Ectodermal cell (in vitro differentiated cells): ENCODE measurements at regions not wholly inside any gene's neighbourhood (a gene's known extent, or its start where the extent isn't known, plus 50 kb on each side); places are given as distances from the start of the nearest gene placed in this dataset.
"Not testable (repeated sequence)": the region's sequence is repeated elsewhere in the genome, so short reads cannot be mapped to it uniquely, and the experiment has no call there.

Source experiments
- H3K27ac ChIP-seq: 2 replicates; pipeline ENCODE4 v1.7.0; 2013; ENCODE audit warnings: mild to moderate bottlenecking, low read depth, low read length; ENCODE audit not compliant: insufficient read depth, poor library complexity, severe bottlenecking
- H3K27me3 ChIP-seq: 2 replicates; pipeline ENCODE4 v1.7.0; 2013; ENCODE audit warnings: mild to moderate bottlenecking, low read length; ENCODE audit not compliant: insufficient read depth, control insufficient read depth, poor library complexity, severe bottlenecking
- H3K36me3 ChIP-seq: one replicate; pipeline ENCODE4 v1.7.0; 2013; ENCODE audit warnings: low read length; ENCODE audit not compliant: control insufficient read depth, insufficient read depth
- H3K4me1 ChIP-seq: one replicate; pipeline ENCODE4 v1.7.0; 2013; ENCODE audit warnings: low read length; ENCODE audit not compliant: control insufficient read depth, insufficient read depth
- H3K4me3 ChIP-seq: 2 replicates; pipeline ENCODE4 v1.7.0; 2013; ENCODE audit warnings: low read depth, low read length, control low read depth; ENCODE audit not compliant: insufficient read depth
- H3K9me3 ChIP-seq: 2 replicates; pipeline ENCODE4 v1.7.0; 2013; ENCODE audit warnings: mild to moderate bottlenecking, low read length, moderate library complexity; ENCODE audit not compliant: control insufficient read depth
- WGBS, 2 experiments: methylation state at CpG; one replicate each; pipeline ENCODE4 v1.1.7; 2013; ENCODE audit warnings: missing lambda C conversion rate in 2 of 2; 5-methylcytosine and 5-hydroxymethylcytosine counted together

GRCh38 chr13:50651922-50652321 lies 191.6 kb downstream of the DLEU7 start:
- H3K27ac ChIP-seq = no peak overlapping the region
- WGBS, 2 experiments = 86 to 90% methylated on average over 3 of the region's 3 CpGs
- no peaks in the 10 kb centered on the region for H3K9me3 ChIP-seq
- no peaks in the 10 kb centered on the region for H3K36me3 ChIP-seq
- peaks cover 12% of the 10 kb centered on the region for H3K4me1 ChIP-seq
- no peak overlapping the region for H3K4me3 ChIP-seq
- H3K27me3 ChIP-seq = no peaks in the 10 kb centered on the region

GRCh38 chr13:50654331-50654730 lies 189.2 kb downstream of the DLEU7 start:
- no peaks in the 10 kb centered on the region for H3K27me3 ChIP-seq
- H3K27ac ChIP-seq = no peak overlapping the region
- H3K4me3 ChIP-seq = no peak overlapping the region
- no peaks in the 10 kb centered on the region for H3K36me3 ChIP-seq
- 91 to 94% methylated on average over 4 of the region's 4 CpGs for WGBS, 2 experiments
- H3K9me3 ChIP-seq = no peaks in the 10 kb centered on the region
- H3K4me1 ChIP-seq = peaks cover 12% of the 10 kb centered on the region

GRCh38 chr13:50661881-50662280 lies 181.6 kb downstream of the DLEU7 start:
- H3K4me3 ChIP-seq, H3K27ac ChIP-seq, H3K36me3 ChIP-seq, H3K4me1 ChIP-seq, H3K27me3 ChIP-seq, H3K9me3 ChIP-seq: not testable (repeated sequence)
- WGBS, 2 experiments = 92 to 95% methylated on average over 5 of the region's 5 CpGs

- 96 to 98% methylated on average over 2 of the region's 2 CpGs for WGBS, 2 experiments
- no peaks in the 10 kb centered on the region for H3K36me3 ChIP-seq
- H3K4me3 ChIP-seq = no peak overlapping the region
- H3K4me1 ChIP-seq = no peaks in the 10 kb centered on the region
- no peaks in the 10 kb centered on the region for H3K27me3 ChIP-seq
- H3K27ac ChIP-seq = no peak overlapping the region
- H3K9me3 ChIP-seq = no peaks in the 10 kb centered on the region
Observed at GRCh38 chr13:50664951-50665350, 178.5 kb downstream of the DLEU7 start.

- Histone ChIP-seq H3K36me3 (no peaks in the 10 kb centered on the region), H3K27ac (no peak overlapping the region), H3K9me3 (no peaks in the 10 kb centered on the region), H3K4me3 (no peak overlapping the region), H3K4me1 (no peaks in the 10 kb centered on the region), H3K27me3 (no peaks in the 10 kb centered on the region)
- 95 to 96% methylated on average over 5 to 6 of the region's 6 CpGs for WGBS, 2 experiments
Observed at GRCh38 chr13:50668049-50668448, 175.4 kb downstream of the DLEU7 start.

- no peaks in the 10 kb centered on the region for H3K4me1 ChIP-seq
- 87 to 97% methylated on average over 3 of the region's 3 CpGs for WGBS, 2 experiments
- H3K36me3 ChIP-seq = no peaks in the 10 kb centered on the region
- no peak overlapping the region for H3K27ac ChIP-seq
- no peak overlapping the region for H3K4me3 ChIP-seq
- H3K27me3 ChIP-seq = no peaks in the 10 kb centered on the region
- no peaks in the 10 kb centered on the region for H3K9me3 ChIP-seq
Observed at GRCh38 chr13:50668691-50669271, 174.7 kb downstream of the DLEU7 start.

- H3K9me3 ChIP-seq = no peaks in the 10 kb centered on the region
- no peaks in the 10 kb centered on the region for H3K4me1 ChIP-seq
- no peak overlapping the region for H3K4me3 ChIP-seq
- H3K27me3 ChIP-seq = no peaks in the 10 kb centered on the region
- no peaks in the 10 kb centered on the region for H3K36me3 ChIP-seq
- H3K27ac ChIP-seq = no peak overlapping the region
- 94% methylated on average over 8 of the region's 8 CpGs for WGBS, 2 experiments
Observed at GRCh38 chr13:50670272-50670671, 173.2 kb downstream of the DLEU7 start.

- H3K4me1 ChIP-seq = no peaks in the 10 kb centered on the region
- no peaks in the 10 kb centered on the region for H3K27me3 ChIP-seq
- no peak overlapping the region for H3K4me3 ChIP-seq
- 97 to 98% methylated on average over 4 of the region's 4 CpGs for WGBS, 2 experiments
- no peak overlapping the region for H3K27ac ChIP-seq
- no peaks in the 10 kb centered on the region for H3K36me3 ChIP-seq
- H3K9me3 ChIP-seq = no peaks in the 10 kb centered on the region
Observed at GRCh38 chr13:50670847-50671496, 172.5 kb downstream of the DLEU7 start.

- H3K36me3 ChIP-seq = no peaks in the 10 kb centered on the region
- no peak overlapping the region for H3K4me3 ChIP-seq
- 97 to 100% methylated on average over 3 of the region's 3 CpGs for WGBS, 2 experiments
- no peaks in the 10 kb centered on the region for H3K4me1 ChIP-seq
- H3K27me3 ChIP-seq = no peaks in the 10 kb centered on the region
- no peaks in the 10 kb centered on the region for H3K9me3 ChIP-seq
- H3K27ac ChIP-seq = no peak overlapping the region
Observed at GRCh38 chr13:50671497-50671850, 172.0 kb downstream of the DLEU7 start.

GRCh38 chr13:50672025-50672424 lies 171.5 kb downstream of the DLEU7 start:
- Histone ChIP-seq H3K36me3 (no peaks in the 10 kb centered on the region), H3K27me3 (no peaks in the 10 kb centered on the region), H3K4me3 (no peak overlapping the region), H3K4me1 (no peaks in the 10 kb centered on the region), H3K27ac (no peak overlapping the region), H3K9me3 (no peaks in the 10 kb centered on the region)

- WGBS, 2 experiments = 96 to 98% methylated on average over 4 of the region's 4 CpGs
Observed at GRCh38 chr13:50675651-50676050, 167.8 kb downstream of the DLEU7 start.

More at GRCh38 chr13:50675651-50676050, 167.8 kb downstream of the DLEU7 start:
- no peak overlapping the region for H3K4me3 ChIP-seq
- no peak overlapping the region for H3K27ac ChIP-seq
- no peaks in the 10 kb centered on the region for H3K9me3 ChIP-seq
- no peaks in the 10 kb centered on the region for H3K27me3 ChIP-seq
- H3K4me1 ChIP-seq = no peaks in the 10 kb centered on the region
- H3K36me3 ChIP-seq = no peaks in the 10 kb centered on the region
